HCT116 (cell line): ENCODE measurements at regions not wholly inside any gene's neighbourhood (a gene's known extent, or its start where the extent isn't known, plus 50 kb on each side); places are given as distances from the start of the nearest gene placed in this dataset.

Experiments used
- ATAC-seq: fragments of 200-7000 bp; cut with Tn5 transposase; 2 replicates; pipeline ENCODE4 v1.9.1; 2020; ENCODE audit warnings: mild to moderate bottlenecking, moderate library complexity
- BruUV-seq: library from RNA; stranded (reverse); fragments of 400-500 nt; replicated peaks from 2 replicates; lab custom pipeline; 2021; lab: Mats Ljungman, UMichigan
- CTCF ChIA-PET: fragments of 300-600 bp; sonication (Branson Sonifier 250); formaldehyde crosslinking; loops from one replicate; lab custom pipeline; 2021; ENCODE audit warnings: antibody characterized with exemption; lab: Charles Lee
- POLR2A ChIA-PET: fragments of 300-600, 350-600 bp; sonication (Branson Sonifier 250); formaldehyde crosslinking; loops from one replicate; lab custom pipeline; 2021; ENCODE audit warnings: antibody characterized with exemption; lab: Charles Lee
- RAD21 ChIA-PET, 2 experiments: fragments of 300-600 bp; sonication (Branson Sonifier 250); formaldehyde crosslinking; loops; one replicate each; lab custom pipeline; 2023; ENCODE audit warnings: low total read pairs in 2 of 2; ENCODE audit not compliant: uncharacterized antibody in 2 of 2, unreplicated experiment in 2 of 2, low non-redundant PET in 1 of 2; lab: Charles Lee
- DNase-seq: peaks from one replicate; pipeline ENCODE4 v3.0.0-alpha.2; 2010; ENCODE audit warnings: low read depth, low spot score
- H2AFZ ChIP-seq: fragments of 200-600 bp; shearing (Covaris generic), sonication (generic); 2 replicates; pipeline ENCODE4 v1.6.1; 2017; ENCODE audit warnings: low read depth, mixed run types, mixed read lengths, antibody characterized with exemption, low read length; ENCODE audit not compliant: poor library complexity, severe bottlenecking
- H3K27ac ChIP-seq: 2 replicates; pipeline ENCODE4 v1.5.1; 2012; ENCODE audit warnings: low read depth, low read length
- H3K27me3 ChIP-seq: fragments of 200-600 bp; sonication (generic); 2 replicates; pipeline ENCODE4 v1.6.1; 2016; ENCODE audit warnings: mixed run types, low read length, mixed read lengths; ENCODE audit not compliant: insufficient read depth
- H3K36me3 ChIP-seq, 2 experiments: fragments of 200-500 bp in 1 of 2; fragments of 200-600 bp in 1 of 2; sonication (Bioruptor generic) in 1 of 2; sonication (generic) in 1 of 2; 2 replicates each; pipeline versions ENCODE4 v1.5.1 to v1.6.1; 2014 to 2016; ENCODE audit warnings: low read length in 2 of 2, inconsistent platforms in 1 of 2, mixed read lengths in 1 of 2, mixed run types in 1 of 2; ENCODE audit not compliant: insufficient read depth in 2 of 2, control insufficient read depth in 1 of 2
- H3K4me1 ChIP-seq, 2 experiments: fragments of 200-600 bp in 1 of 2; sonication (generic) in 1 of 2; 2 replicates each; pipeline versions ENCODE4 v1.5.1 to v1.6.1; 2012 to 2017; ENCODE audit warnings: low read length in 2 of 2, inconsistent platforms in 1 of 2, mild to moderate bottlenecking in 1 of 2, mixed read lengths in 1 of 2, mixed run types in 1 of 2, moderate library complexity in 1 of 2; ENCODE audit not compliant: insufficient read depth in 2 of 2, control insufficient read depth in 1 of 2
- H3K4me2 ChIP-seq: fragments of 200-600 bp; sonication (generic); 2 replicates; pipeline ENCODE4 v1.6.1; 2017; ENCODE audit warnings: mixed run types, low read length, mixed read lengths
- H3K4me3 ChIP-seq, 2 experiments: fragments of 200-600 bp in 1 of 2; sonication (generic) in 1 of 2; replicated peaks in 1 of 2; 2 replicates each; pipeline ENCODE4 v1.5.1; 2011 to 2016; ENCODE audit warnings: low read length in 2 of 2, control low read depth in 1 of 2, low read depth in 1 of 2, mild to moderate bottlenecking in 1 of 2, mixed read lengths in 1 of 2, mixed run types in 1 of 2
- H3K79me2 ChIP-seq: fragments of 200-600 bp; sonication (generic); 2 replicates; pipeline ENCODE4 v1.6.1; 2017; ENCODE audit warnings: mild to moderate bottlenecking, mixed run types, low read length, moderate library complexity, mixed read lengths; ENCODE audit not compliant: insufficient read depth
- H3K9ac ChIP-seq: fragments of 200-600 bp; sonication (generic); 2 replicates; pipeline ENCODE4 v1.6.1; 2016; ENCODE audit warnings: low read length, mixed read lengths
- H3K9me2 ChIP-seq: fragments of 200-600 bp; sonication (generic), shearing (Covaris generic); 2 replicates; pipeline ENCODE4 v1.6.1; 2017; ENCODE audit warnings: mixed run types, mild to moderate bottlenecking, moderate library complexity; ENCODE audit not compliant: insufficient read depth
- H3K9me3 ChIP-seq, 2 experiments: fragments of 200-500 bp in 1 of 2; fragments of 200-600 bp in 1 of 2; sonication (Bioruptor generic) in 1 of 2; sonication (generic) in 1 of 2; 2 replicates each; pipeline ENCODE4 v1.6.1; 2014 to 2017; ENCODE audit warnings: low read length in 2 of 2, mixed read lengths in 2 of 2, inconsistent platforms in 1 of 2, low read depth in 1 of 2, mild to moderate bottlenecking in 1 of 2, mixed run types in 1 of 2, moderate library complexity in 1 of 2; ENCODE audit not compliant: control insufficient read depth in 1 of 2, insufficient read depth in 1 of 2
- H4K20me1 ChIP-seq: fragments of 200-600 bp; sonication (generic), shearing (Covaris generic); 2 replicates; pipeline ENCODE4 v1.6.1; 2017; ENCODE audit warnings: mixed run types, mild to moderate bottlenecking, moderate library complexity; ENCODE audit not compliant: insufficient read depth
- CBX3 ChIP-seq: IDR thresholded peaks from 2 replicates; pipeline ENCODE4 v1.6.1; 2012; ENCODE audit warnings: low read depth
- CEBPB ChIP-seq: IDR thresholded peaks from 2 replicates; pipeline ENCODE4 v1.6.1; 2012; ENCODE audit warnings: low read depth
- EGR1 ChIP-seq: IDR thresholded peaks from 2 replicates; pipeline ENCODE4 v1.6.1; 2012; ENCODE audit warnings: low read depth
- ELF1 ChIP-seq: IDR thresholded peaks from 2 replicates; pipeline ENCODE4 v1.6.1; 2012; ENCODE audit warnings: low read depth, borderline replicate concordance
- EZH2 ChIP-seq: fragments of 200-600 bp; sonication (generic); IDR thresholded peaks from 2 replicates; pipeline ENCODE4 v1.6.1; 2017; ENCODE audit warnings: antibody characterized with exemption, mixed run types
- EZH2phosphoT487 ChIP-seq: fragments of 200-600 bp; IDR thresholded peaks from 2 replicates; pipeline ENCODE4 v1.6.1; 2018; ENCODE audit warnings: antibody characterized with exemption, borderline replicate concordance
- FOSL1 ChIP-seq: IDR thresholded peaks from 2 replicates; pipeline ENCODE4 v1.6.1; 2012; ENCODE audit warnings: low read depth
- JUND ChIP-seq: IDR thresholded peaks from 2 replicates; pipeline ENCODE4 v1.6.1; 2012
- MAX ChIP-seq: IDR thresholded peaks from 2 replicates; pipeline ENCODE4 v1.6.1; 2012
- POLR2A ChIP-seq: IDR thresholded peaks from 2 replicates; pipeline ENCODE4 v1.7.0; 2011; ENCODE audit warnings: borderline replicate concordance; ENCODE audit not compliant: insufficient read depth, insufficient read length; ENCODE audit errors: extremely low read depth
- POLR2AphosphoS5 ChIP-seq: IDR thresholded peaks from 2 replicates; pipeline ENCODE4 v1.6.1; 2011; ENCODE audit warnings: mild to moderate bottlenecking, low read depth, low read length, moderate library complexity
- RAD21 ChIP-seq: IDR thresholded peaks from 2 replicates; pipeline ENCODE4 v1.6.1; 2012; ENCODE audit warnings: low read depth, mild to moderate bottlenecking
- SIN3A ChIP-seq: IDR thresholded peaks from 2 replicates; pipeline ENCODE4 v1.6.1; 2012; ENCODE audit warnings: low read depth
- SP1 ChIP-seq: IDR thresholded peaks from 2 replicates; pipeline ENCODE4 v1.6.1; 2012; ENCODE audit warnings: low read depth
- SRF ChIP-seq: IDR thresholded peaks from 2 replicates; pipeline ENCODE4 v1.6.1; 2012; ENCODE audit warnings: low read depth
- YY1 ChIP-seq: IDR thresholded peaks from 2 replicates; pipeline ENCODE4 v1.6.1; 2011; ENCODE audit warnings: low read length, low read depth, moderate library complexity, mild to moderate bottlenecking; ENCODE audit not compliant: insufficient replicate concordance; ENCODE audit errors: extremely low read depth
- ZBTB33 ChIP-seq: IDR thresholded peaks from 2 replicates; pipeline ENCODE4 v1.6.1; 2011; ENCODE audit warnings: mild to moderate bottlenecking, low read length, moderate library complexity; ENCODE audit not compliant: insufficient replicate concordance; ENCODE audit errors: extremely low read depth
- ZFX ChIP-seq: fragments of 450-650 bp; IDR thresholded peaks from 2 replicates; pipeline ENCODE4 v1.6.1; 2017
- intact Hi-C: fragments of 100-400 bp; cut with micrococcal nuclease; formaldehyde crosslinking; loops from 2 replicates; pipeline ENCODE4 v1.10.0; 2022
- TF ChIP-seq, protein P1 (sequence below): IDR thresholded peaks from 2 replicates; pipeline ENCODE4 v1.6.1; 2012; ENCODE audit warnings: low read depth
- TF ChIP-seq, protein P2 (sequence below): IDR thresholded peaks from 2 replicates; pipeline ENCODE4 v1.6.1; 2012

GRCh38 chr2:239535413-239536144 lies 134.8 kb upstream of the HDAC4 start:
- H3K4me2 ChIP-seq: no peak overlapping the region
- ATAC-seq: no peak
- TF ChIP-seq, protein P1, sequence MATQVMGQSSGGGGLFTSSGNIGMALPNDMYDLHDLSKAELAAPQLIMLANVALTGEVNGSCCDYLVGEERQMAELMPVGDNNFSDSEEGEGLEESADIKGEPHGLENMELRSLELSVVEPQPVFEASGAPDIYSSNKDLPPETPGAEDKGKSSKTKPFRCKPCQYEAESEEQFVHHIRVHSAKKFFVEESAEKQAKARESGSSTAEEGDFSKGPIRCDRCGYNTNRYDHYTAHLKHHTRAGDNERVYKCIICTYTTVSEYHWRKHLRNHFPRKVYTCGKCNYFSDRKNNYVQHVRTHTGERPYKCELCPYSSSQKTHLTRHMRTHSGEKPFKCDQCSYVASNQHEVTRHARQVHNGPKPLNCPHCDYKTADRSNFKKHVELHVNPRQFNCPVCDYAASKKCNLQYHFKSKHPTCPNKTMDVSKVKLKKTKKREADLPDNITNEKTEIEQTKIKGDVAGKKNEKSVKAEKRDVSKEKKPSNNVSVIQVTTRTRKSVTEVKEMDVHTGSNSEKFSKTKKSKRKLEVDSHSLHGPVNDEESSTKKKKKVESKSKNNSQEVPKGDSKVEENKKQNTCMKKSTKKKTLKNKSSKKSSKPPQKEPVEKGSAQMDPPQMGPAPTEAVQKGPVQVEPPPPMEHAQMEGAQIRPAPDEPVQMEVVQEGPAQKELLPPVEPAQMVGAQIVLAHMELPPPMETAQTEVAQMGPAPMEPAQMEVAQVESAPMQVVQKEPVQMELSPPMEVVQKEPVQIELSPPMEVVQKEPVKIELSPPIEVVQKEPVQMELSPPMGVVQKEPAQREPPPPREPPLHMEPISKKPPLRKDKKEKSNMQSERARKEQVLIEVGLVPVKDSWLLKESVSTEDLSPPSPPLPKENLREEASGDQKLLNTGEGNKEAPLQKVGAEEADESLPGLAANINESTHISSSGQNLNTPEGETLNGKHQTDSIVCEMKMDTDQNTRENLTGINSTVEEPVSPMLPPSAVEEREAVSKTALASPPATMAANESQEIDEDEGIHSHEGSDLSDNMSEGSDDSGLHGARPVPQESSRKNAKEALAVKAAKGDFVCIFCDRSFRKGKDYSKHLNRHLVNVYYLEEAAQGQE: no peak
- TF ChIP-seq POLR2A (no peak), ZBTB33 (no peak), EZH2phosphoT487 (no peak), FOSL1 (no peak), POLR2AphosphoS5 (no peak), SIN3A (no peak), SP1 (no peak), ELF1 (no peak), CEBPB (no peak), MAX (no peak), CBX3 (no peak), RAD21 (no peak), SRF (no peak), JUND (no peak), YY1 (no peak), ZFX (no peak), EZH2 (no peak), EGR1 (no peak)
- TF ChIP-seq, protein P2, sequence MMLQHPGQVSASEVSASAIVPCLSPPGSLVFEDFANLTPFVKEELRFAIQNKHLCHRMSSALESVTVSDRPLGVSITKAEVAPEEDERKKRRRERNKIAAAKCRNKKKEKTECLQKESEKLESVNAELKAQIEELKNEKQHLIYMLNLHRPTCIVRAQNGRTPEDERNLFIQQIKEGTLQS: no peak
- TF ChIP-seq, all 23 proteins: peak for 0
- DNase-seq: no peak
- intact Hi-C loops: no loop called here
- no peak overlapping the region for H3K9ac ChIP-seq
- H4K20me1 ChIP-seq: no peaks in the 10 kb centered on the region
- RAD21 ChIA-PET: no interaction called here
- no peak overlapping the region for H2AFZ ChIP-seq
- H3K4me3 ChIP-seq: no peak overlapping the region
- H3K27me3 ChIP-seq: peaks cover 9% of the 10 kb centered on the region; the same call in 1 of the 2 replicates
- no TSS peak for BruUV-seq
- POLR2A ChIA-PET: no interaction called here
- no peaks in the 10 kb centered on the region for H3K9me2 ChIP-seq
- CTCF ChIA-PET: no interaction called here
- H3K79me2 ChIP-seq: no peaks in the 10 kb centered on the region
- no peak overlapping the region for H3K27ac ChIP-seq
- no peaks in the 10 kb centered on the region for H3K4me1 ChIP-seq
- peaks cover 0 to 3% of the 10 kb centered on the region in 2 experiments; a peak in 1 of 4 replicates for H3K9me3 ChIP-seq
- H3K36me3 ChIP-seq: no peaks in the 10 kb centered on the region
